ENCODE measurements at regions not wholly inside any gene's neighbourhood (a gene's known extent, or its start where the extent isn't known, plus 50 kb on each side); places are given as distances from the start of the nearest gene placed in this dataset.
"Not testable (repeated sequence)": the region's sequence is repeated elsewhere in the genome, so short reads cannot be mapped to it uniquely, and the experiment has no call there.

GRCh38 chr7:152594801-152595200 is 81.1 kb downstream of the XRCC2 start:
- DNase-seq: no peak

GRCh38 chr7:152591976-152592375 is 84.0 kb downstream of the XRCC2 start:
- no peak for DNase-seq

DNA sequence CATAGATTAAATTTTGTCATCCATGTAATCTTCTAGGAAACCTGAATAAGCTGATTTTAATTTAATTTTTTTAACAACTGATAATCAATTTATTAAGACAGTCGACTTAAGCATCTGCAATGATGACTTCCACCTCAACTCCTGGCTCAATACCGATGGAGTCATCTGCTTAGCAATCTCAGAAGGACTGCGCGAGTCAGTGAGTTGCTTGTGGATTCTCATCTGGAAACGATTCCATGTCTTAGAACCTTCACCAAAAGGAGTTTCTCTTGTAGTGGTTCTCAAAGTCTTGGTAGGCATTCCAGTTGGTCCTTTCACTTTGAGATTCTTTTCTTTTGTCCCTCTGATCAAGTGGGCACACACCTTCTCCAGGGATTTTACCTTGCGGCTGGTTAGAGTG is 85.5 kb downstream of the XRCC2 start:
- DNase-seq: no peak

- not testable (repeated sequence) for DNase-seq
Observed at GRCh38 chr7:152589821-152590220, 86.1 kb downstream of the XRCC2 start.

DNA sequence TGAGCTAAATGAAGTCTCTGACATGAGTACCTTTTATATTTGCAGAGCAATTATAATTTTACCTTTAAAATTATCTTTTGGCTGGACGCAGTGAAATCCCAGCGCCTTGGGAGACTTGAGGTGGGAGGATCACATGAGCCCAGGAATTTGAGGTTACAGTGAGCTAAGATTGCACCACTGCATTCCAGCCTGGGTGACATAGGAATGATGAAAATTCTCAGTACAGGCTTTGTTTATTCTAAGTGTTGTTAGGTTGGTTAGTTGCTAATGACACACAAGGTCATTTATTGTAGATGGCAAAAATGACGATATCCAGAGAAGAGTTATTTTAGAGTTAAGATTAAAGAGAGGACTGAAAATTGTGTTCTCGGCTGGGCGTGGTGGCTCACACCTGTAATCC is 87.6 kb downstream of the XRCC2 start:
- DNase-seq: peak; percentile 84

GRCh38 chr7:152587366-152587765 is 88.6 kb downstream of the XRCC2 start:
- peak; percentile 59 for DNase-seq

GRCh38 chr7:152583006-152583405 is 92.9 kb downstream of the XRCC2 start:
- DNase-seq: peak; percentile 9

DNA sequence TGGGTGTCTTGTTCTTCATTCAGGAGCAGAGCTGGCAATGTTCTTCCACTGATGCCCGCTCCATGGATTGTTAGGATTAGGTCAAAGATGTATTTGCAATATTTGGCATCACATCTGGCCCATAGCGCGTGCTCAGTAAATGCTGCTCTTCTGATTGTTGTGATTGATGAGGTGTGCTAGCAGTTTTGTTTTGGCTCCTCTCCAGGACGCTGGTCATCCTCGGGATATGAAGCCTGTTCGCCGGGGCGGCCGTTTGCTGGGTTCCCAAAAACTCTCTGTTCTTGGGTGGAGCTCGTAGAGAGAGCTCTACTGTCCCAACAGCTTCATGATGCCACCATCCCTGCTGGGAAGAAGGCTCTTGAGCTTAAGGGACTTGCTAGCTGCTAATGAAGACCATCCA is 96.9 kb downstream of the XRCC2 start:
- no peak for DNase-seq

DNA sequence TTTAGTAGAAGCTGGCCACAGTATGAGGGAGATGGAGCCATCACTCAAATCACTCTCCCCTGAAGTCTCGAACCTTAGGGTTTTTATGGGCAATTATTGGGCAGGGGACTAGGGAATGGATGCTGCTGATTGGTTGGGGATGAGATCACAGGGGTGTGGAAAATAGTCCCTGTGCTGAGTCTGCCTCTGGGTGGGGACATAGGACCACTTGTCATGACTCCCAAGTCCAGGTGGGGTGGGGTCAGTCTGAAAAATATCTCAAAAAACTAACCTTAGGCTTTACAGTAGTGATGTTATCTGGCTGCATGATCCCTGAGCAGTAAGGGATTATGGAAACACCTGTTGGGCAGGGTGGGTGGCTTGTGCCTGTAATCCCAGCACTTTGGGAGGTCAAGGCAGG is 98.6 kb downstream of the XRCC2 start:
- DNase-seq: no peak

DNA sequence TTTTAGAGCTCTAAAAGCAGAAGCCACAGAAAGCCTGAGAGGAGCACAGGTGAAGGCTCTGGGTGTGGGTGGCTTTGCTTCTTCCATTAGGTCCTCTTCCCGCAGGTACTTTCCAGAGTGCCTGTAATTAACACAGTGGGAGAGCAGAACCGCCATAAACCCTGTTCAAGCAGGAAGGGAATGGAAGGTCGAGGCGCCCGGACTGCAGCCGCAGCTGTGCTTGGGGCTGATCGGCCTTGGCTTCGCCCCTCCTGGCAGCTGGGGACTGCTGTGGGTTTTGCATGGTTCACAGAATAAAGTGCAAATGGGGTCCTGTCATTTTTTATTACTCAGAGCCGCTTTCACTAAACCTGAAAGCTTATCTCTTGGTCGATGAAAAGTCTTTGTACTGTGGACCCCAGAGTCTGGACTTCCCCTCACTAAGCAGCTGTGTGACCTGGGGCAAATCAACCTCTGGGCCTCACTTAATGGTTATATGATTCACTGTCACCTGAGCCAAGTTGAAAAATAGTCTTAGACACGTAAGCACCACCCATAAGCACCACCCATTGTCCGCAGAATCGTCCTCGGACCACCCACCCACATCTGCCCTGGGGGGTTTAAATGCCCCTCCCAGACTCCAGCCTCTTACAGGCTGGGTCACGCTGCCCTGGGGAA is 100.9 kb downstream of the XRCC2 start:
- DNase-seq: no peak

DNA sequence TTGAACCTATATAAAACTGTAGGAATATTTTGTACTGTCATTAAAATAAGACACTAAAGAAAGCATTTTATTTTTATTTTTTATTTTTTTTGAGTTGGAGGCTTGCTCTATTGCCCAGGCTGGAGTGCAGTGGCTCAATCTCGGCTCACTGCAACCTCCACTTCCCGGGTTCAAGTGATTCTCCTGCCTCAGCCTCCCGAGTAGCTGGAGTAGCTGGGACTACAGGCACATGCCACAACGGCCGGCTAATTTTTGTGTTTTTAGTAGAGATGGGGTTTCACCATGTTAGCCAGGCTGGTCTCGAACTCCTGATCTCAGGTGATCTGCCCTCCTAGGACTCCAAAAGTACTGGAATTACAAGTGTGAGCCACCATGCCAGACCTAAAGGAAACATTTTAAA is 102.8 kb downstream of the XRCC2 start:
- not testable (repeated sequence) for DNase-seq

- DNase-seq: no peak
Observed at GRCh38 chr7:152572101-152572500, 103.8 kb downstream of the XRCC2 start.

DNA sequence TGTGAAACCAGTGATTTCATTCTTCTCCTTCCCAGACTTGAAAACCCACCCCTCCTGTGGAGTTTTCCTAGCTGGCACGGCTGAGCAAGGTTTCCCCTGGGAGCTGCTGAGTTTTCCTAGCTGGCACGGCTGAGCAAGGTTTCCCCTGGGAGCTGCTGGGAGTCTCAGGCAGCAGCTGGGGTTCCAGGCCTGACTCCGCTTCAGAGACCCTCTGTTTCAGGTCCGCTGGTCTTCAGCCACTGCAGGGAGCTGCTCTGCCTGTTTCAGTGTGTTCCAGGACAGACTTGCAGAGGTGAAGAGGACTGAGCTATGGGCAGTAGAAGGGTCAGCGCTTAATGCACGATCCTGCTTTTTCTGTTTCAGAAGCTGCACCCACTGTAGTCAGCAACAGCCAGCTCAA is 104.9 kb downstream of the XRCC2 start:
- DNase-seq: no peak

DNA sequence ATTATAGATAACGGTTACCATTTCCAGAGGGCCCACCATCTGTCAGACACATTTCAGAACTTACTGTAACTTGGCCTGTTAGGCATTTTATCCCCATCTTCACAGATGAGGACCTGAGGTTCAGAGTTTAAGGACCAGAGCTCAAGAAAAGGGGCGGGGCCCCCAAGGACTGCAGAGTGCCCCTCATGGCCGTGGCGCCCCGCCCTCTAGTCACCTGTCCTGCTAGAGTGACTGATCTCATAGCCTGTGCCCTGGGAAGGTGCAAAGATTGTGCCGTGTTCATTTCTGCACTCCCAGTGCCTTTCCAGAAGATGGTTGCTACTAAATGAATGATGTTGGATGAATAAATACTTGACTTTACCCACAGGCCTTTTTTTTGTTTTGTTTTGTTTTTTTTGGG is 107.0 kb downstream of the XRCC2 start:
- no peak for DNase-seq

- no peak for DNase-seq
Observed at GRCh38 chr7:152565731-152566130, 110.2 kb downstream of the XRCC2 start.

GRCh38 chr7:152564656-152565250 is 111.2 kb downstream of the XRCC2 start:
- no peak for DNase-seq

DNA sequence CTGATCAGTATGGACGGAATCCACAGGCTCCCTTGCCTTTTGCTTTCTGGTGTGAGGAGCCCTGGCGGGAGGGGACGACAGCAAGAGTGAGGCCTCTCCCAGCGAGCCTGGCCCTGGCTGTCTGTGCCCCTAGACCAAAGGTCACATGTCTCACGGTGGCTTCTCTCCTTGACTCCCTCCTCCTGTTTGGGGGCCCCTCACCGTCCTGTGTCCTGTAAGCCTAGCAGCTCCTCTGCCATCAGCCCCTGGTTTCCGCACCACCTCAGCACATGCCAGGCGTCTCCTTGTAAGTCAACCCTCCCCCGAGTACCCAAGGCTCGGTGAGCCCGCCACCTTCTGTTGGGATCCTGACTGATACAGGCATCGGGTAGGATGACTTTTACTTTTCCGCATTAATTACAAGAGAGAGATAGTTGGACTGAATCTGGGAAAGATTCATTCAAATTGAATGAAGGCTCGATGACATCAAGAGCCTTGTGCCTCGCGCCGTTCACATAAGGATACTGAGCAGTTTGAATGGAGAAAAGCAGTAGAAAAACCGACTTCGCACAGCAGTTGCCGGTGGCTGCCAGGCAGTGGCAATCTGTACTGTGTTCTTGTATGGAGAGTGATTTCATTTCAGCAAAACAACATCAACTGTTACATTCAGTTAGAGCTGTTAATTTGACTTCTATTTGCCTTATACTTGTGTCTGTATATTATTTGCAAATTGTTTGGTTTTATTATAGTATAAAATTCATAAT is 119.8 kb downstream of the XRCC2 start:
- DNase-seq: no peak

GRCh38 chr7:152553671-152554317 is 118.0 kb upstream of the KMT2C start:
- DNase-seq: no peak

DNA sequence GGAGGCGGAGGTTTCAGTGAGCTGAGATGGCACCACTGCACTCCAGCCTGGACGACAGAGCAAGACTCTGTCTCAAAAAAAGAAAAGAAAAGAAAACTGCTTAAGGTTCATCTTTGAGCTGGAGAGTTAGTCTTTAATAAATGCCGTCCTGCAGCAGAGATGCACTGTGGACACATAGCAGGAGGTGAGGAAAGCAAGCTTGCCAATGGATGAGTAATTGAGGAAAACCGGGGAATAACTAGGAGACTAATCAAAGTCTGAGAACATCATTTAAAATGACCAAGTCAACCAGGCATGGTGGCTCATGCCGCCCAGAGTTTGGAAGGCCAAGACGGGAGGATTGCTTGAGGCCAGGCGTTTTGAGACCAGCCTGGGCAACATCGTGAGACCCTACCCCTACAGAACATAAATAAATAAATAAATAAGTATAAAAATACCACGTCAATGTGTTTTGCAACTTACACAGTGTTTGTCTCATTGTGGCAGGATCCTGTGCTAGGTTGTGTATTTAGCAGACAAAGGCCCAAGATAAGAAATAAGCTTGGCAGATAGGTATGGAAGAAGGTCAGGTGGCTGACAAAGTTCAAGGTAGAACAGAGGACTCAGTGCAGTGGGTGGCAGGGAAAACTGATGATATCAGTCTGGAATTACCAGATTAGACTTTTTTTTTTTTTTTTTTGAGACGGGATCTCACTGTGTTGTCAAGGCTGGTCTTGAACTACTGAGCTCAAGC is 115.7 kb upstream of the KMT2C start:
- DNase-seq: no peak

DNA sequence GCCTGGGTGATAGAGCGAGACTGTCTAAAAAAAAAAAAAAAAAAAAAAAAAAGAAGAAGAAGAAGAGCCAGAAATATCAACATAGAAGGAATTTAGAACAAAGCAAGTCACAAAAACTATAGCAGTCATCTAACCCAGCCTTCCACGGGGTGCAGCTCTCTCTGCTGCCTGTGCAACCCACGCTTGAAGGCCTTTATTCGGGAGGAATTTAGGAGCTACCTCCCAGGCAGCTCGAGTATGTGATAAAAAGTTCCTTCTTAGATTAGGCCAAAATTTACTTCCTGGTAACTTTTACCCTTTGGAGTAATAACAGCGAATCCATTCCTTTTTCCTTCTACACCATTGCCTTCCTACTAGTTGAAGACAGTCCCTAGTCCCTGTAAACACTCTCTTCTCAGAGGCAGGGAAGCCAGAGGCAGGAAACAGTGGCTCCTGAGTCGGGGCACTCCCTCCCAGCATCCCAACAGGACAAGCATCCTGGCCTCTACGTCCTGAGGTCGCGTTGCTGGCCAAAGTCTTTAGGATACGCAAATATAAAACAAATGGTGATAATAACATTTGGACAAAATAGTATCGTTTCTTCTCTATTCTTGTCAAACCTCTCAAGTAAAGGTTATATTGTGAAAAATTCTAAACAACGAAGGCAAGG is 109.3 kb upstream of the KMT2C start:
- DNase-seq: no peak

- no peak for DNase-seq
Observed at GRCh38 chr7:152544481-152544927, 108.7 kb upstream of the KMT2C start.

DNA sequence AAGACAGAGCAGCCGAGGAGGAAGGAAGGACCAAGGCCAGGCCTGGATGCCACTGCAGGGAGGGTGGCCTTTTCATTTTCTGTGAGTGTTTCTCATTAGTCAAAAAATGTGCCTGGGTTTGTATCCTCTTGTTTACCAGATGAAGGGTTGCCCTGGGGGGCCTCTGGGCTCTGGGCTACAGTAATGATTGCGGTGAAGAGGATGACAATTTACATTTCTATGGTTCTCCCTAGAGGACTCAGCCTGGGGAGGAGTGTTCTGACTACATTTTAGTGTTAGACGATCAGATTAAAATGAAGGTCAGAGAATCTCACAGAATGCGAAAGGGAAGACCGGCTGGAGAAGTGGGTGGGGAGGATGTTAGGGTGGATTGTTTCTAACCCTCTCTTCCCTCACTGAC is 108.0 kb upstream of the KMT2C start:
- DNase-seq: no peak

DNA sequence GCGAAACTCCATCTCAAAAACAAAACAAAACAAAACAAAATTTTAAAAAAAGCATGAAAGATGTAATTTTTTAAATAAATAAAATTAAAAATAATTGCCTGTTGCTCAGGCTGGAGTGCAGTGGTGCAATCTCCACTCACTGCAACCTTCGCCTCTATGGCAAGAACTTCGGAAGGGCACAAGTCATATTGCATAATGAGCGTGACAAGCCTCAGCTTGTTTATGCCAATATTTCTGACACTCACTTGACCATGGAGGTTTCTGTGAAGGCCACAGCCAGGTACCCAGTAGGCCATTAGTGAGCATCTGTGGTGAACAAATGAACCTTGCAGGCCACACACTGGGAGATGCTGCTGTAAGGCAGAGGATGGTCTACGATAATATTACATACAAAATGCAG is 106.1 kb upstream of the KMT2C start:
- no peak for DNase-seq
